T-cell (primary cell): ENCODE measurements at regions not wholly inside any gene's neighbourhood (a gene's known extent, or its start where the extent isn't known, plus 50 kb on each side); places are given as distances from the start of the nearest gene placed in this dataset.

Experiments used
- ATAC-seq, 4 experiments: fragments of 200-7000 bp in 3 of 4; fragments of 150-1000 bp in 1 of 4; cut with Tn5 transposase; replicated peaks in 1 of 4; 1 replicate in 3 of 4; 2 replicates in 1 of 4; pipeline ENCODE4 v1.10.0; 2021; ENCODE audit warnings: moderate library complexity in 3 of 4, mild to moderate bottlenecking in 2 of 4, moderate number of reproducible peaks in 1 of 4
- CTCF ChIA-PET, 2 donors: fragments of 300-600 bp; sonication (Branson Sonifier 250); formaldehyde crosslinking; loops; one replicate each; lab custom pipeline; 2022; ENCODE audit warnings: antibody characterized with exemption in 2 of 2; lab: Charles Lee
- POLR2A ChIA-PET, 2 donors: fragments of 300-600 bp; sonication (Branson Sonifier 250); formaldehyde crosslinking; loops; one replicate each; lab custom pipeline; 2022; ENCODE audit warnings: antibody characterized with exemption in 2 of 2; lab: Charles Lee
- DNase-seq, 35 experiments: peaks; one replicate each; pipeline versions ENCODE4 v3.0.0 to v3.0.0-alpha.2; 2013 to 2023
- H3K27ac ChIP-seq: one replicate; pipeline ENCODE4 v1.5.1; 2013; ENCODE audit warnings: low read length
- H3K27me3 ChIP-seq, 2 experiments: replicated peaks in 1 of 2; 1 replicate in 1 of 2; 2 replicates in 1 of 2; pipeline versions ENCODE4 v1.6.1 to v1.7.0; 2013; ENCODE audit warnings: low read length in 1 of 2, mixed read lengths in 1 of 2; ENCODE audit not compliant: control insufficient read depth in 2 of 2, insufficient read depth in 2 of 2; ENCODE audit errors: extremely low read depth in 1 of 2
- H3K36me3 ChIP-seq, 2 donors: 1 replicate in 1 of 2; 2 replicates in 1 of 2; pipeline versions ENCODE4 v1.6.1 to v1.7.0; 2013; ENCODE audit warnings: low read length in 1 of 2; ENCODE audit not compliant: control insufficient read depth in 2 of 2, insufficient read depth in 1 of 2; ENCODE audit errors: extremely low read depth in 1 of 2
- H3K4me1 ChIP-seq, 2 experiments: 1 replicate in 1 of 2; 2 replicates in 1 of 2; pipeline versions ENCODE4 v1.6.1 to v1.7.0; 2013; ENCODE audit warnings: low read length in 2 of 2, mixed read lengths in 1 of 2; ENCODE audit not compliant: insufficient read depth in 2 of 2, control insufficient read depth in 1 of 2; ENCODE audit errors: extremely low read depth in 1 of 2
- H3K4me3 ChIP-seq, 2 donors: 1 replicate in 1 of 2; 2 replicates in 1 of 2; pipeline versions ENCODE4 v1.5.1 to v1.7.0; 2013; ENCODE audit warnings: mild to moderate bottlenecking in 2 of 2, low read length in 1 of 2, moderate library complexity in 1 of 2; ENCODE audit not compliant: control insufficient read depth in 1 of 2; ENCODE audit errors: extremely low read depth in 1 of 2
- H3K9me3 ChIP-seq: 2 replicates; pipeline ENCODE4 v1.7.0; 2013
- H3K27ac Mint-ChIP-seq, 2 donors: one replicate each; pipeline ENCODE4 v1.8.0; 2020 to 2021; ENCODE audit warnings: mild to moderate bottlenecking in 2 of 2, mixed read lengths in 2 of 2
- H3K27me3 Mint-ChIP-seq, 2 donors: one replicate each; pipeline ENCODE4 v1.8.0; 2021 to 2022; ENCODE audit warnings: mixed read lengths in 2 of 2
- H3K36me3 Mint-ChIP-seq: one replicate; pipeline ENCODE4 v1.8.0; 2021; ENCODE audit warnings: mixed read lengths
- H3K4me1 Mint-ChIP-seq, 3 donors: one replicate each; pipeline ENCODE4 v1.8.0; 2020 to 2022; ENCODE audit warnings: mixed read lengths in 3 of 3, mild to moderate bottlenecking in 1 of 3
- H3K4me3 Mint-ChIP-seq, 3 donors: one replicate each; pipeline ENCODE4 v1.8.0; 2020 to 2022; ENCODE audit warnings: mild to moderate bottlenecking in 3 of 3, mixed read lengths in 3 of 3, moderate library complexity in 3 of 3
- H3K9me3 Mint-ChIP-seq, 3 donors: one replicate each; pipeline ENCODE4 v1.8.0; 2020 to 2022; ENCODE audit warnings: mixed read lengths in 3 of 3
- WGBS: methylation state at CpG from one replicate; pipeline ENCODE4 v1.1.5; 2013; ENCODE audit warnings: missing lambda C conversion rate; ENCODE audit not compliant: insufficient coverage; 5-methylcytosine and 5-hydroxymethylcytosine counted together

- POLR2A ChIA-PET, result no interaction called here
- DNase-seq (no peak), ATAC-seq (no peak)
- Mint-ChIP-seq H3K36me3 (no peaks in the 10 kb centered on the region), H3K27ac (no peak overlapping the region), H3K4me1 (peaks cover 27 to 44% (median 31%) of the 10 kb centered on the region in 3 donors), H3K9me3 (peaks cover 2 to 10% (median 3%) of the 10 kb centered on the region in 3 donors), H3K27me3 (no peaks in the 10 kb centered on the region), H3K4me3 (no peak overlapping the region)
- WGBS, result no CpG with 5 or more reads among the region's 2 CpGs
- H3K4me3 ChIP-seq, result no peak overlapping the region
- H3K36me3 ChIP-seq, result no peaks in the 10 kb centered on the region
- H3K27me3 ChIP-seq, result no peaks in the 10 kb centered on the region
- no peak overlapping the region for H3K27ac ChIP-seq
- no peaks in the 10 kb centered on the region for H3K4me1 ChIP-seq
- no peaks in the 10 kb centered on the region for H3K9me3 ChIP-seq
- CTCF ChIA-PET, result no interaction called here
Observed at GRCh38 chr2:101577173-101577572, 102.3 kb upstream of the RFX8 start.

- Mint-ChIP-seq H3K4me1 (peaks cover 49 to 66% (median 54%) of the 10 kb centered on the region in 3 donors), H3K4me3 (no peak overlapping the region), H3K36me3 (no peaks in the 10 kb centered on the region), H3K9me3 (peaks cover 0 to 6% (median 5%) of the 10 kb centered on the region in 3 donors), H3K27me3 (no peaks in the 10 kb centered on the region), H3K27ac (peak overlapping the region in 1 of 2 donors; percentile 40)
- Histone ChIP-seq H3K27me3 (no peaks in the 10 kb centered on the region), H3K27ac (no peak overlapping the region), H3K4me3 (no peak overlapping the region), H3K4me1 (peaks cover 9 to 11% of the 10 kb centered on the region in 2 experiments), H3K9me3 (no peaks in the 10 kb centered on the region), H3K36me3 (no peaks in the 10 kb centered on the region)
- CTCF ChIA-PET, result no interaction called here
- no peak for DNase-seq
- POLR2A ChIA-PET, result no interaction called here
- no peak for ATAC-seq
- no CpG with 5 or more reads among the region's 6 CpGs for WGBS
Observed at GRCh38 chr2:101574622-101575021, 99.7 kb upstream of the RFX8 start.

- Mint-ChIP-seq H3K4me3 (no peak overlapping the region), H3K9me3 (peaks cover 0 to 6% (median 5%) of the 10 kb centered on the region in 3 donors), H3K36me3 (no peaks in the 10 kb centered on the region), H3K4me1 (peaks cover 47 to 58% (median 53%) of the 10 kb centered on the region in 3 donors), H3K27ac (no peak overlapping the region), H3K27me3 (no peaks in the 10 kb centered on the region)
- Histone ChIP-seq H3K27me3 (no peaks in the 10 kb centered on the region), H3K4me3 (no peak overlapping the region), H3K27ac (no peak overlapping the region), H3K36me3 (no peaks in the 10 kb centered on the region), H3K9me3 (no peaks in the 10 kb centered on the region), H3K4me1 (peaks cover 9 to 13% of the 10 kb centered on the region in 2 experiments)
- no peak for DNase-seq
- ChIA-PET POLR2A (interaction anchor here in 1 of 2 donors (0.7 kb wide), 1 partner anchor 10 kb away, joined by 3 read pairs; no protein-coding TSS in a partner anchor), CTCF (interaction anchor here in 1 of 2 donors (1.1 kb wide), 1 partner anchor 120 kb away, joined by 3 read pairs; no protein-coding TSS in a partner anchor)
- WGBS, result no CpG with 5 or more reads among the region's 1 CpG
- ATAC-seq, result no peak
Observed at GRCh38 chr2:101571951-101572350, 97.0 kb upstream of the RFX8 start.

GRCh38 chr2:101569886-101570520 is 95.1 kb upstream of the RFX8 start:
- Mint-ChIP-seq H3K4me3 (peak overlapping the region in 2 of 3 donors; percentile 57 to 65), H3K27ac (peak overlapping the region; percentile 88 to 92), H3K27me3 (no peaks in the 10 kb centered on the region), H3K9me3 (peaks cover 0 to 6% (median 5%) of the 10 kb centered on the region in 3 donors), H3K4me1 (peaks cover 57 to 59% (median 59%) of the 10 kb centered on the region in 3 donors), H3K36me3 (no peaks in the 10 kb centered on the region)
- CTCF ChIA-PET, result no interaction called here
- DNase-seq (no peak), ATAC-seq (no peak)
- WGBS, result 80% methylated on average over 1 of the region's 7 CpGs
- Histone ChIP-seq H3K4me1 (peaks cover 9 to 20% of the 10 kb centered on the region in 2 experiments), H3K4me3 (no peak overlapping the region), H3K9me3 (no peaks in the 10 kb centered on the region), H3K27me3 (no peaks in the 10 kb centered on the region), H3K27ac (peak overlapping the region; percentile 3), H3K36me3 (no peaks in the 10 kb centered on the region)
- POLR2A ChIA-PET, result interaction anchor here in 1 of 2 donors (0.7 kb wide), 1 partner anchor 123 kb away, joined by 3 read pairs; no protein-coding TSS in a partner anchor

- WGBS, result no CpG with 5 or more reads among the region's 1 CpG
- H3K4me1 Mint-ChIP-seq, result peaks cover 59 to 61% (median 60%) of the 10 kb centered on the region in 3 donors
- CTCF ChIA-PET, result no interaction called here
Observed at GRCh38 chr2:101568969-101569368, 94.1 kb upstream of the RFX8 start.

GRCh38 chr2:101566632-101567228 is 91.8 kb upstream of the RFX8 start:
- Mint-ChIP-seq H3K4me3 (no peak overlapping the region), H3K27ac (no peak overlapping the region), H3K27me3 (no peaks in the 10 kb centered on the region), H3K9me3 (no peaks in the 10 kb centered on the region), H3K36me3 (no peaks in the 10 kb centered on the region), H3K4me1 (peaks cover 64 to 72% (median 68%) of the 10 kb centered on the region in 3 donors)
- DNase-seq (no peak), ATAC-seq (no peak)
- no peaks in the 10 kb centered on the region for H3K9me3 ChIP-seq
- H3K4me1 ChIP-seq, result peaks cover 9 to 20% of the 10 kb centered on the region in 2 experiments
- no peaks in the 10 kb centered on the region for H3K36me3 ChIP-seq
- no peak overlapping the region for H3K4me3 ChIP-seq
- POLR2A ChIA-PET, result no interaction called here
- H3K27ac ChIP-seq, result no peak overlapping the region
- no CpG with 5 or more reads among the region's 6 CpGs for WGBS
- peaks cover 0 to 6% of the 10 kb centered on the region in 2 experiments for H3K27me3 ChIP-seq
- CTCF ChIA-PET, result interaction anchor here (0.5 to 0.6 kb wide), 2 partner anchors 230 to 1003 kb away, joined by 3 read pairs; no protein-coding TSS in a partner anchor

More at GRCh38 chr2:101568969-101569368, 94.1 kb upstream of the RFX8 start:
- no peaks in the 10 kb centered on the region for H3K27me3 Mint-ChIP-seq
- H3K4me3 Mint-ChIP-seq, result no peak overlapping the region
- H3K36me3 Mint-ChIP-seq, result no peaks in the 10 kb centered on the region
- Histone ChIP-seq H3K9me3 (no peaks in the 10 kb centered on the region), H3K4me1 (peaks cover 9 to 20% of the 10 kb centered on the region in 2 experiments), H3K27me3 (peaks cover 0 to 6% of the 10 kb centered on the region in 2 experiments), H3K4me3 (no peak overlapping the region), H3K27ac (no peak overlapping the region), H3K36me3 (no peaks in the 10 kb centered on the region)
- POLR2A ChIA-PET, result interaction anchor here in 1 of 2 donors (0.6 to 0.9 kb wide), 2 partner anchors 25 to 76 kb away, joined by 6 to 13 read pairs; no protein-coding TSS in a partner anchor
- no peak for DNase-seq
- ATAC-seq, result no peak
- H3K9me3 Mint-ChIP-seq, result peaks cover 0 to 6% (median 5%) of the 10 kb centered on the region in 3 donors
- H3K27ac Mint-ChIP-seq, result peak overlapping the region in 1 of 2 donors; percentile 28
